Glomerular endothelial cell (primary cell): ENCODE measurements at regions not wholly inside any gene's neighbourhood (a gene's known extent, or its start where the extent isn't known, plus 50 kb on each side); places are given as distances from the start of the nearest gene placed in this dataset.

Experiments
- DNase-seq: peaks from one replicate; pipeline ENCODE4 v3.0.0-alpha.2; 2011; ENCODE audit warnings: low read depth, low spot score; ENCODE audit errors: extremely low read depth

- no peak for DNase-seq
These were observed 60.0 kb upstream of the STT3B start for GRCh38 chr3:31472479-31473390.

DNA sequence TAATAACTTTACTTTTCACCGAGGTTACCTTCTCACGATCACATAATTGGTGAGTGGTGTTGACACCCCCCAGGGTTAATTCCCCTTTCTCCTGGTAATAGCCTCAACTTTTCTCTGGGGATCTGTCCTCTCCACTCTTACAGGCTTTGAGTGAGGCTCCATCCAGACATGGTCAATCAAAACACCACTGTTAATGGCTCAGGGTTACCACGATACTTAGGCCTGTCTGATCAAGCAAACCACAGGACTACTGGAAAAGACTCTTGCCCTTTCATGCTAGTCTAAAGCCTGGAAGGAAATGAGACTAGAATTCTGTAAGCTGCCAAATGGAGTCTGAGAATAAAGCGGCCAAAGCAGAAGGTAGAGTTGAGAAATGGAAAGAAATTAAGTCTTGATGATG is 56.5 kb upstream of the STT3B start:
- DNase-seq, result no peak

DNA sequence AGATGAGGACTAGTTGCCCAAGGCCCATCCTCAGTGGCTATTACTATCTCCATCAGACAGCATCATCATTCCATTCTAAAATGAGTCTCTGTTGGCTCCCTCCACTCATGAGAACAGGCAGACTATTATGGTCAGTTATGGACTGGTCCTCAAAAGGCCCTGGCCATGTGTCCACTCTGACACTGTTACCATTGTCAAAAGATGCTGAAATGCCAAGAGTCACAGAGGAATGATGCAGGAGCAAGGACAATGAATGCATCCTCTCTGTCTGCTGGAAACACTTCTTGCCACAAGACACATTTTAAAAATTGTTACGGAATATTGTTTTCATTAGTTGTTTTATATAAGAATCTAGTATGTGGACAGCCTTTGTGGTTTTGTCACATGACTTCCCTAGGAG is 53.3 kb upstream of the STT3B start:
- no peak for DNase-seq

GRCh38 chr3:31481697-31482096 is 51.0 kb upstream of the STT3B start:
- DNase-seq, result no peak

DNA sequence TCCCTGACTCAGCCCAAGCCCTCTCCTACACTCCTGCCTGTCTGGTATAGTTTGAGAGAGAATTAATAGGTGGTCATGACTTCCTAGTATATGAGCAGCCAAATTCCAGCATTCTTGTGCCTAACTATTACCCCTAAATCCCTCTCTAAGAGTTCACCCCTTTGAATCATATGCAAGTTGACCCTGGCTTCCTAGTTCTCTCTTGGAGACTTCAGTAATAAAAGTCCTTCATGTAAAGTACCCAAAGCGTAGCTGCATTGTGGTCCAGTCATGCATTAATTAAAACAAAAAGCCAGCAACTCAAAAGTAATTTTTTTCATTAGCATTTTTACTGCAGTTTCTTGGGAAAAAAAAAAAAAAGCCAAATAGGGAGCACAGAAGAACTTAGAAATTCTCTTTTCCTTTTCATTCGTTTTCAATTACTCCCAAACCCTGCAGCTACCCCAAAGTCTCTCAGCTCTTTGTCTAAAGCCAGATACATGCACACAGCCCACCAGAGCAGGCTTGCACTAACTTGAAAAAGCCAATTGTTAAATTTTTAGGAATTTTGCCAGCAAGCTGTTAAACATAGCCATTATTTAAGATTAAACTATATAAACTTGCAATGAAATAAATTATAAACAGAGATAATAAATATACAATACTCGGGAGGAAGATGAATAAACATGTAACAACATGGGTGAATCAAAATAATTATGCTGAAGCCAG is 50.1 kb upstream of the STT3B start:
- DNase-seq, result no peak
